Left lung (tissue), 4 donors: ENCODE measurements at regions not wholly inside any gene's neighbourhood (a gene's known extent, or its start where the extent isn't known, plus 50 kb on each side); places are given as distances from the start of the nearest gene placed in this dataset.

Source experiments
- ATAC-seq: fragments of 200-7000 bp; cut with Tn5 transposase; one replicate; pipeline ENCODE4 v1.9.1; 2020; ENCODE audit warnings: moderate library complexity
- DNase-seq, 4 donors: peaks; one replicate each; pipeline ENCODE4 v3.0.0-alpha.2; 2013 to 2020
- H3K27ac ChIP-seq, 2 donors: fragments of 200-600 bp; sonication (generic) in 1 of 2; one replicate each; pipeline versions ENCODE4 v1.5.0 to v1.8.0; 2020 to 2021
- H3K27me3 ChIP-seq, 2 donors: fragments of 200-600 bp; sonication (generic) in 1 of 2; one replicate each; pipeline versions ENCODE4 v1.5.0 to v1.8.0; 2020 to 2021
- H3K36me3 ChIP-seq, 2 donors: fragments of 200-600 bp; sonication (generic) in 1 of 2; one replicate each; pipeline versions ENCODE4 v1.5.0 to v1.8.0; 2020 to 2021
- H3K4me1 ChIP-seq, 2 donors: fragments of 200-600 bp; one replicate each; pipeline ENCODE4 v1.8.0; 2021
- H3K4me3 ChIP-seq, 2 donors: fragments of 200-600 bp; sonication (generic) in 1 of 2; one replicate each; pipeline versions ENCODE4 v1.5.0 to v1.8.0; 2020 to 2021; ENCODE audit warnings: mild to moderate bottlenecking in 1 of 2
- H3K9me3 ChIP-seq, 2 donors: fragments of 200-600 bp; sonication (generic) in 1 of 2; one replicate each; pipeline versions ENCODE4 v1.5.0 to v1.8.0; 2020 to 2021
- CTCF ChIP-seq, 2 donors: fragments of 200-600 bp; sonication (generic) in 1 of 2; IDR thresholded peaks; one replicate each; pipeline versions ENCODE4 v1.5.0 to v1.8.0; 2021; ENCODE audit warnings: antibody characterized with exemption in 2 of 2
- intact Hi-C, 2 donors: fragments of 100-400 bp; cut with DNase I; formaldehyde crosslinking; loops; one replicate each; pipeline versions ENCODE4 v1.11.2 to v1.14.2; 2022
- donor health status: DM: no; HTN: yes; CAD: no.
- donor health status: DM: no; HTN: no; CAD: no.

- no peak overlapping the region for H3K4me3 ChIP-seq
- intact Hi-C loops: no loop called here
- ATAC-seq: no peak
- H3K27ac ChIP-seq: no peak overlapping the region
- no peaks in the 10 kb centered on the region for H3K36me3 ChIP-seq
- H3K27me3 ChIP-seq: no peaks in the 10 kb centered on the region
- no peak for TF ChIP-seq CTCF (IDR thresholded peaks at IDR 0.05)
- DNase-seq: no peak
- no peaks in the 10 kb centered on the region for H3K9me3 ChIP-seq
- H3K4me1 ChIP-seq: no peaks in the 10 kb centered on the region
These were observed 431.9 kb upstream of the AZI2 start for GRCh38 chr3:28780480-28780879.

- Histone ChIP-seq H3K9me3 (no peaks in the 10 kb centered on the region), H3K36me3 (no peaks in the 10 kb centered on the region), H3K27me3 (no peaks in the 10 kb centered on the region), H3K27ac (no peak overlapping the region), H3K4me1 (no peaks in the 10 kb centered on the region), H3K4me3 (no peak overlapping the region)
- TF ChIP-seq CTCF (IDR thresholded peaks at IDR 0.05): no peak
- intact Hi-C loops: no loop called here
- ATAC-seq (no peak), DNase-seq (no peak)
These were observed 432.4 kb upstream of the AZI2 start for GRCh38 chr3:28781053-28781452.

GRCh38 chr3:28786446-28786845 is 437.8 kb upstream of the AZI2 start:
- DNase-seq: no peak
- no peak overlapping the region for H3K27ac ChIP-seq
- H3K9me3 ChIP-seq: no peaks in the 10 kb centered on the region
- no peak overlapping the region for H3K4me3 ChIP-seq
- intact Hi-C loops: no loop called here
- no peak for ATAC-seq
- H3K36me3 ChIP-seq: no peaks in the 10 kb centered on the region
- TF ChIP-seq CTCF (IDR thresholded peaks at IDR 0.05): no peak
- H3K4me1 ChIP-seq: no peaks in the 10 kb centered on the region
- H3K27me3 ChIP-seq: no peaks in the 10 kb centered on the region

DNA sequence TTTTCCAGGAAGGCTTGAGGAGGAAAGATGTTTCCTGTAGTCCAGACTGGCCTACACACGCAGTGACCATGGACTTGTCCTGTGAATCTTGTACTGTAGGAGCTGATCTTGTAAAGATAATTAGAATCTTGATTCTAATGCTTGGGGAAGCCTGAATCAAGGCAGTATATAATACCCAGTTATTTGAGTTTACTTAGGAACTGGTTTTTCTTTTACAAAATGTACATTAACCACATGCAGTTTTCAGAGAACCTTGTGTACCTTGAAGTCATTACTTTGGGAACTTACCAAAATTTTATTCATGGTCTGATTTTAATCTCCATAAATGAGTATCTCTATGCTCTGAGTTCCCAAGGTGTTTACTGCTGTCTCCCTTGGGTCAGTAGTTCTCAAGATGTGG is 439.9 kb upstream of the AZI2 start:
- DNase-seq: no peak
- Histone ChIP-seq H3K4me1 (no peaks in the 10 kb centered on the region), H3K4me3 (no peak overlapping the region), H3K27me3 (no peaks in the 10 kb centered on the region), H3K36me3 (no peaks in the 10 kb centered on the region), H3K9me3 (no peaks in the 10 kb centered on the region), H3K27ac (no peak overlapping the region)
- no peak for TF ChIP-seq CTCF (IDR thresholded peaks at IDR 0.05)
- intact Hi-C loops: no loop called here
- ATAC-seq: no peak

GRCh38 chr3:28791713-28792255 is 443.2 kb upstream of the AZI2 start:
- H3K4me3 ChIP-seq: no peak overlapping the region
- no peak overlapping the region for H3K27ac ChIP-seq
- intact Hi-C loops: no loop called here
- H3K4me1 ChIP-seq: no peaks in the 10 kb centered on the region
- no peaks in the 10 kb centered on the region for H3K27me3 ChIP-seq
- no peaks in the 10 kb centered on the region for H3K36me3 ChIP-seq
- H3K9me3 ChIP-seq: no peaks in the 10 kb centered on the region
- DNase-seq (no peak), ATAC-seq (no peak)
- TF ChIP-seq CTCF (IDR thresholded peaks at IDR 0.05): no peak
